GM19468 (cell line): ENCODE measurements at regions not wholly inside any gene's neighbourhood (a gene's known extent, or its start where the extent isn't known, plus 50 kb on each side); places are given as distances from the start of the nearest gene placed in this dataset.
"Not testable (repeated sequence)": the region's sequence is repeated elsewhere in the genome, so short reads cannot be mapped to it uniquely, and the experiment has no call there.

ENCODE experiments used
- ATAC-seq: cut with Tn5 transposase; IDR thresholded peaks from one replicate; pipeline ENCODE4 v1.9.1; 2021; ENCODE audit warnings: mild to moderate bottlenecking, moderate library complexity, moderate number of reproducible peaks; ENCODE audit not compliant: unreplicated experiment; ENCODE audit errors: extremely low read depth

- ATAC-seq: no peak
Observed at GRCh38 chr5:96321345-96321744, 111.7 kb downstream of the PCSK1 start.

DNA sequence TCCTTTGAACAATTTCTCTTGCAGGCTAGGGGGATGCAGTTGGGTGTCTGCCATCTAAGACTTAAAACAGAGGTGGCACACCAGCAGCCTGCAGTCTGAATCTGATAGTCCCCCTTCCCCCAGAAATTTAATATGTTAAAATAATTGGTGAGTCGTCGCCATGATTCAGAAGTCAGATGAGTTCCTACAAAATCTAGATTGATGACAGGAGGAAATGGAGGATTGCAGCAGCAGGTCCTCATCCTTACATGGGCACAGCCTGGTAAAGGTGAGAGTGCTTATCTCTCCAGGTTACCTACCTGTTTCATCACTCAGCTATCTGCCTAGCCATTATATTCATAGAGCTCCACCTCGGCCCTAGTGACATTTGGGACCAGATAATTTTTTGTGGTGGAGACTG lies 112.3 kb downstream of the PCSK1 start:
- no peak for ATAC-seq

GRCh38 chr5:96319981-96320739 lies 112.9 kb downstream of the PCSK1 start:
- ATAC-seq: not testable (repeated sequence)

DNA sequence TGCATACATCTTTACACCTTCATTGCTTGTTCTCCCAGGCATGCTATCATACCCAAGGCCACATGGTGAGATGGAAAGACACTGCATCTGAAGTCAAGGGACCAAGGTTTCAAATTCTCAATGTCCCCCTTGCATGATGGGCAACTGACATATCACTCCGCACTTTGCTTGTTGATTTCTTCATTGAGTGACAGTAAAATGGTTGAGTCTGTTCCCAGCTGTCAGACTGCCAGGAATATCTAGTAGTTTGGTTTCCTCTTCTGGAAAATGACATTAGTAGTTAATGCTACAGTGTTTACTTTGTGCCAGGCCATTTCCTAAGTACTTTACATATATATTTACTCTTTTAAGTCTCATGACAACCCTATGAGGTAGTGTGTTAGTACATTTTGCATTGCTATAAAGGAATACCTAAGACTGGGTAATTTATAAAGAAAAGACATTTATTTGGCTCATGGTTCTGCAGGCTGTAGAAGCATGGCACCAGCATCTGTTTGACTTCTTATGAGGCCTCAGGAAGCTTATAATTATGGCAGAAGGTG lies 114.4 kb downstream of the PCSK1 start:
- ATAC-seq: no peak

GRCh38 chr5:96317945-96318344 lies 115.1 kb downstream of the PCSK1 start:
- no peak for ATAC-seq

DNA sequence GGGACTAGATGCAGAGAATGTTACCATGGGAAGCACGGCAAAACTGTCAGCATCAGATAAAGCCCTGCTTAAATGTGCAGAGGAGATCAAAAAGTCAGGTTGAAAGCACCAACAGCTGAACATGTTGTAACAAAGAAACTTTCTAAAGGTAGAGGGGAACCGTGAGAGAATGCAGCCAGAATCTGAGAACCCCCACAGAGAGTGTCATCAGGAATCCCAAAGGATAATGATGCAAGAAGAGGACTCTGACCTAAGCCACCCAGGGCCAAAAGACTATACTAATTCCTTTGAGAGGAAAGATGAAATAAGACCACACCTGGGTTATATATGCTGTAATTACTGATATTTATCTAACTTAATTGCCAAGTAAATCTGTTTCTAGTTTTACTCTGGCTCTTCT lies 116.6 kb downstream of the PCSK1 start:
- ATAC-seq: no peak

DNA sequence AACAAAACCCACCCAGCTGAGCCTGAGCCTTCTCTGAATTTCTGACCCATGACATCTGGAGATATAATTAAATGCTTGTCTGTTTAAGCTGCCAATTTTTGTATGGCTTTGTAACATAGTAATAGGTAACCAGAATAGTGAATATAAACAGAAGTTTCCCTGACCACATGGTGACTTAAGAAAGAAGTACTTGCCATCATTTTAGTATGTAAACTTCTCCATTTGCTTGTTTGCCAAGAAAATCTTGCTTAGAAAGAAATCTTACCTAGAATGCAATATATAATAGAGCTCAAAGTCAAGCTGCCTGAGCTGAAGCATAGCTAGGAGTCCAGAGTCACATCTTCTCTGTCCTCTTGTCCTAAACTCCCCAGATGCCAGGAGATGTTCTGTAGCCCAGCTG lies 117.0 kb downstream of the PCSK1 start:
- ATAC-seq: no peak

DNA sequence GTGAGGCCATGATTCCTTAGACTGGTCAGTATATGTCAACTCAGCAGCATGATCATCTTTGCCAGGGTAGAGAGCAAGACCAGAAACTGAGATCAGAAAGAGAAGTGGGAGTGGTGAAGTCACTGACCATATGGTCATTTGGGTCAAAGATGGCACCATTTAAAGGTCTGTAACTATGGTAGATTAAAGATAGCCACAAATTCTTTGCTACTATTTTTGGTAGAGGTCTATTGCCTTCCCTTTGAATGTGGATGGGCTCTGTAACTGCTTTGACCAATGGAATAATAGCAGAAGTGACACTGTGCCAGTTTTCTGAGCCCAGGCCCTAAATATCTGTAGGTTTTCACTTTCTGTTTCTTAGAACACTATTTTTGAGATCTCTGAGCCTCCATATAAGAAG lies 117.6 kb downstream of the PCSK1 start:
- peak; percentile 33 for ATAC-seq

- ATAC-seq: no peak
Observed at GRCh38 chr5:96312383-96312782, 120.7 kb downstream of the PCSK1 start.

- ATAC-seq: not testable (repeated sequence)
Observed at GRCh38 chr5:96307047-96307446, 126.0 kb downstream of the PCSK1 start.

- no peak for ATAC-seq
Observed at GRCh38 chr5:96302174-96302738, 130.8 kb downstream of the PCSK1 start.

DNA sequence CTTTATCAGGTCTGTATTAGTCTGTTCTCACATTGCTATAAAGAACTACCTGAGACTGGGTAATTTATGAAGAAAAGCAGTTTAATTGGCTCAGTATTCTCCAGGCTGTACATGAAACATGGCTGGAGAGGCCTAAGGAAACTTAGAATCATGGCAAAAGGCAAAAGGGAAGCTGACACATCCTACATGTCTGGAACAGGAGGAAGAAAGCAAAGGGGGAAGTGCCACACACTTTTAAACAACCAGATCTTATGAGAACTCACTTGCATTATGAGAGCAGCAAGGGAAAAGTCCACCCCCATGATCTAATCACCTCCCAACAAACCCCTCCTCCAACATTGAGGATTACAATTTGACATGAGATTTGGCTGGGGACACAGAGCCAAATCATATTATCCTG lies 132.1 kb downstream of the PCSK1 start:
- no peak for ATAC-seq

DNA sequence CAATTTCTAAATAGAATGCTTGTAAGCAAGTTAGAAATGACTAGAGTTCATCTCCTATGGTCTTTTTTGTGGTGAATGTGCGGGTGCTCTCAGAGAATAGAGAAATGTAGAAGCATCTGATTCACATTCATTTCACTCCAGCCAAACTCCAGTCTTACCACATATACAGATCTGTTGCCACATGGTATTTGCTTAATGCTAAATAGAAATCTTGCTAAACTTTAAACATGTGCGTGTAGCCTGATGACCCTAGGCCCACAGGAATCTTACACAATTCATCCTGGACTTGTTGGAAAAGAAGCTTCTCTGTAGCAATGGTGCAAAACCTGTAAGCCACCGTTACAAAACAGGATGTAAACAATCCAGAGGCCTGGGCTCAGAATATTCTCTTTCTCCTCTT lies 135.2 kb downstream of the PCSK1 start:
- no peak for ATAC-seq

- ATAC-seq: no peak
Observed at GRCh38 chr5:96297290-96297689, 135.8 kb downstream of the PCSK1 start.

DNA sequence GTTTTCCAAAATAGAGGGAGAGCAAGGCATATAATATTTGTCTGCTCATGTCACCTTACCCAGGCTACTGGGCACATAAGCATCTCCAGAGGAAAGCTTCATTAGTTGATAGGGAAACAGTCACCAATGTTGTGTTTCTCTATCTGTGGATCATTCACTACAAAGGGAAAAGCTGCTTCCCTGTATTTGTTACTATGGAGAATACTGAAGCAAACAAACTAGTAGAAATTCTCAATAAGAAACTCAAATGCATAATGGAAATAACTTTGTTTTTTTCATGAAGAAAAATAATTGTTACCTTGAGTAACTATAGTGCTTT lies 138.2 kb downstream of the PCSK1 start:
- no peak for ATAC-seq

DNA sequence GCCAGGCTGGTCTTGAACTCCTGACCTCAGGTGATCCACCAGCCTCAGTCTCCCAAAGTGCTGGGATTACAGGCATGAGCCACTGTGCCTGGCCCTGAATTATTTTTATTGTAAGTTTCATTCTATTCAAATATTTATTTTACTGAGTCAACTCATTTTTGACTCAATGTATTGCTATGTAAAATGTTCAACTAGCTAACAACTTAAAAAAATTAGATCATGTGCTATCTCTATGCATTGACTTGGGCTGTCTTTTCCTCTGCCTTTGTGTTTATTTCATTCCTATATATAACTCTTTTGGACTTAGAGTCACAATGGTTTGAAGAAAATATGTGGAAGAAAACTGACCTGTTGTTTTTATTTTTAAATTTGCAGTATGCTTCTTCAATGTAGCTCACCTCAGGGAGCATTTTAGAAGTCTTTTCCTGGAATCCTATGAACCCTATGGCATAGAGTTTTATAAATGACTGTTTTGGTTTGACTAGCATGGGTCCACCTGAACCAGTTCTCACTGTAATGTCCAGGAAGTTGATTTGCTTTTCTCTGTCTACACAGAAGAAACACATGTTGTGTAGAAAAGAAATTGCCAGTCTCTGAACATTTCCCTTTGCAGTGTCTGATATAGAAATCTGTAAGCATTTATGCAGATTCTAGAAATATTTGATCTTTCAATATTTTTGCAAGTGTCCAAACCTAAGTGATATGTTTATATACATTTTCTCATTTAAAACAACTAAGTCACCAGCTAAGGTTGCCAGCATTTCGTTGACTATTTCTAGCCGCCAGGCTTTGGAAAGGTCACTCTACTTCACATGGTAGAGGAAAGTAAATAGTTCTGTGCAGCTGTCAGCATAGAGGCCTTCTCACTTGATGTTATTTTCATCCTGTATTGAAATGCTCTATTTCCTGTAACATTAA lies 138.8 kb downstream of the PCSK1 start:
- no peak for ATAC-seq

DNA sequence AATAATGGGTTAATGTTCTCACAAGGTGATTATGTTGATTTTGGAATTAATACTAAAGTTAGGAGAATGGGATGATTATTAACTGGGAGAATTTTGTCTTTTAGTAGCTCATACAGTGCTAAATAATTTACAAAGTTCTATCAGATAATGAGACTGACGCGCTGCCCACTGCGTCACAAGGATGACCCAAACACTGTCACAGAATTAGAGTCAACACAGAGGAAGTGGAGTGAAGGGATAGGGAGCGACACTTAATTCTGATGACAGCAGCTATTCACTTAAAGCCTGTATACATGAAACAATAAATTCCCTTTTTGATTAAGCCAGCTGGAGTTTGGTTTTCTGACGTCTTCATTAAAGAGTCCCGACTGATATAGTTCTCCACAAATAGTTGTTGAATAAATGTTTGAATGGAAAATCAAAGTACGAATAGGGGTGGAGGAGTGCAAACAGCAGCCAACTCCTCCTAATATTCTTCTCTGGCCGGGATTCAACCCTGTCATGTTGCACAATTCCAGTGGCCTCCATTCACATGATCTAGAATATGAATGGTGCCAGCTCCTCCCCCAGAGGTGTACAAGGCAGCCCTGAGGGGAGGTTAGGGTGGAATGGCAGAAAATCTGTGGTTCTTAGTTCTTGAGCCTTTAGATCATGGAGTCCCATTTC lies 140.3 kb downstream of the PCSK1 start:
- ATAC-seq: no peak

- not testable (repeated sequence) for ATAC-seq
Observed at GRCh38 chr5:96289287-96289686, 143.8 kb downstream of the PCSK1 start.

DNA sequence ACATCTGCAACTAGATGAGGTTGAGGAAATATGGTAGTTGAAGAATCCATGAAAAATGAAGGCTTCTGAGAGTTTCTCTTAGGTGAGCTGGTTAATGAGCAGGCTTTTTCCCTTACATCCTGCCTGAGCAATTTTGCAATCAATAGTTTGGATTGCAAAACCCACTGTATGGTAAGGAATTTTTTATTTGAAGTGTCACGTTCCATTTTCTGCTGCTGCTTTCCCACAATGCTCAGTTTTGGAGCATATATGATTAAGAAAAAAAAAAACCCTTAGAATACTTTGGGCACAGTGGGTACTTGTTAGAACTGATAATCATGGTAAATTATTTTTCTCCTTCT lies 144.2 kb downstream of the PCSK1 start:
- ATAC-seq: no peak

- ATAC-seq: no peak
Observed at GRCh38 chr5:96288166-96288844, 144.7 kb downstream of the PCSK1 start.
